ENCODE measurements at regions not wholly inside any gene's neighbourhood (a gene's known extent, or its start where the extent isn't known, plus 50 kb on each side); places are given as distances from the start of the nearest gene placed in this dataset.
A peak's percentile ranks its signal among the peaks of the same experiment; 100 is the strongest.
"Not testable (repeated sequence)": the region's sequence is repeated elsewhere in the genome, so short reads cannot be mapped to it uniquely, and the experiment has no call there.

DNA sequence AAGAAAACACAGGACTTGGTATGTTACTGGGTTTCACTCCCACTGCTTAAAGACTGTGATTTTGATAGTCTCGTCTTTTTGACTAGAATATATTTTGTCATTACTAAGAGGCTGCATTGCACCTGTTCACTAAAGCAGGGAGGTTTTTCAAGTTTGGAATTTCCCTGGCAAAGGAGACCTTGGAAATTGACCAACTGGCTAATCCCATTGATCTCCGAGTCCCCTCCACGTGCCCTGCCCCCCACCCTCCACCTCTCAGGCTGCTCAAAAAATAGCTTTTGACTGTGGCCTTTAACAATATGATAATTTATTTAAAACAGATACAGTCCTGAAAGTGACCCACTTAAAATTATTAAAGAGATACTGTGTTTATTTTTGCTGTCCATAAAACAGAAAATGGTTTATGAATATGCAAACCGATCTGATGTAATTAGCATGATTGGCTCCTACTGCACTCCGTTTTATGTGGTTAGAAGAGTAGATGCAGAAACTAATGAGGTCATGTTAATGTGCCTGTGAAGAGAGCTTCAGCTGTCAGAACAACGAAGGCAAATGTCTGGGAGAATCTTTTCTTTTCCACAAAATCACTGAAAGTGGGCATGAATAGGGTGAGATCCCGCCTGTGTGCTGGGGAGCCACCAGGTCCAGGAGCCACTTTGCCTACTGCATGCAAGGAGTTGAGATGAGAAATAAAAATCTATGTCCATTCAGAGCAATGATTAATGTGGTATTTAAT, 361.5 kb downstream of the RRAGC start:
- peak overlapping the region; percentile 22; the same call in 1 of the 2 replicates for H3K4me2 ChIP-seq (ENCODE audit: low read length)

GRCh38 chr1:38493306-38493705, 366.3 kb downstream of the RRAGC start:
- not testable (repeated sequence) for H3K9me2 ChIP-seq (replicated peaks; ENCODE audit: control insufficient read depth, low read length); H3K9me3 ChIP-seq (ENCODE audit: control insufficient read depth, insufficient read depth, low read length); H3K36me3 ChIP-seq (ENCODE audit: control insufficient read depth, low read length); H4K20me1 ChIP-seq (ENCODE audit: control insufficient read depth, insufficient read depth, low read depth, low read length); H3K79me2 ChIP-seq (ENCODE audit: control insufficient read depth, low read length); H3F3A ChIP-seq (ENCODE audit: control insufficient read depth, insufficient read depth); H3K4me1 ChIP-seq (ENCODE audit: control insufficient read depth, low read length); H3K4me3 ChIP-seq (ENCODE audit: low read length); H3K27ac ChIP-seq (ENCODE audit: low read depth, low read length); H3K27me3 ChIP-seq (ENCODE audit: control insufficient read depth, low read length); H3K4me2 ChIP-seq (ENCODE audit: low read length)

More for the DNA sequence above, 361.5 kb downstream of the RRAGC start:
- peaks cover 2% of the 10 kb centered on the region for H3K27me3 ChIP-seq (ENCODE audit: control insufficient read depth, low read length)
- no peaks in the 10 kb centered on the region for H3K9me2 ChIP-seq (replicated peaks; ENCODE audit: control insufficient read depth, low read length)
- H3K79me2 ChIP-seq (ENCODE audit: control insufficient read depth, low read length) = no peaks in the 10 kb centered on the region
- no peaks in the 10 kb centered on the region for H3F3A ChIP-seq (ENCODE audit: control insufficient read depth, insufficient read depth)
- no peak for TF ChIP-seq EZH2phosphoT487 (IDR thresholded peaks at IDR 0.05; ENCODE audit: borderline replicate concordance, low read length)
- TF ChIP-seq, protein P1, sequence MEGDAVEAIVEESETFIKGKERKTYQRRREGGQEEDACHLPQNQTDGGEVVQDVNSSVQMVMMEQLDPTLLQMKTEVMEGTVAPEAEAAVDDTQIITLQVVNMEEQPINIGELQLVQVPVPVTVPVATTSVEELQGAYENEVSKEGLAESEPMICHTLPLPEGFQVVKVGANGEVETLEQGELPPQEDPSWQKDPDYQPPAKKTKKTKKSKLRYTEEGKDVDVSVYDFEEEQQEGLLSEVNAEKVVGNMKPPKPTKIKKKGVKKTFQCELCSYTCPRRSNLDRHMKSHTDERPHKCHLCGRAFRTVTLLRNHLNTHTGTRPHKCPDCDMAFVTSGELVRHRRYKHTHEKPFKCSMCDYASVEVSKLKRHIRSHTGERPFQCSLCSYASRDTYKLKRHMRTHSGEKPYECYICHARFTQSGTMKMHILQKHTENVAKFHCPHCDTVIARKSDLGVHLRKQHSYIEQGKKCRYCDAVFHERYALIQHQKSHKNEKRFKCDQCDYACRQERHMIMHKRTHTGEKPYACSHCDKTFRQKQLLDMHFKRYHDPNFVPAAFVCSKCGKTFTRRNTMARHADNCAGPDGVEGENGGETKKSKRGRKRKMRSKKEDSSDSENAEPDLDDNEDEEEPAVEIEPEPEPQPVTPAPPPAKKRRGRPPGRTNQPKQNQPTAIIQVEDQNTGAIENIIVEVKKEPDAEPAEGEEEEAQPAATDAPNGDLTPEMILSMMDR (IDR thresholded peaks at IDR 0.05; ENCODE audit: low read depth, low read length, poor library complexity, severe bottlenecking) = no peak
- H3K4me1 ChIP-seq (ENCODE audit: control insufficient read depth, low read length) = peaks cover 9% of the 10 kb centered on the region
- H3K4me3 ChIP-seq (ENCODE audit: low read length) = no peak overlapping the region
- H3K27ac ChIP-seq (ENCODE audit: low read depth, low read length) = no peak overlapping the region
- H3K9me3 ChIP-seq (ENCODE audit: control insufficient read depth, insufficient read depth, low read length) = no peaks in the 10 kb centered on the region
- H3K36me3 ChIP-seq (ENCODE audit: control insufficient read depth, low read length) = no peaks in the 10 kb centered on the region
- H4K20me1 ChIP-seq (ENCODE audit: control insufficient read depth, insufficient read depth, low read depth, low read length) = no peaks in the 10 kb centered on the region

GRCh38 chr1:38489844-38490270, 369.7 kb downstream of the RRAGC start:
- H3K4me1 ChIP-seq (ENCODE audit: control insufficient read depth, low read length) = peaks cover 8% of the 10 kb centered on the region
- H3K4me3 ChIP-seq (ENCODE audit: low read length) = no peak overlapping the region
- H3K4me2 ChIP-seq (ENCODE audit: low read length) = peak overlapping the region; percentile 29; the same call in 1 of the 2 replicates
- H3K27me3 ChIP-seq (ENCODE audit: control insufficient read depth, low read length) = no peaks in the 10 kb centered on the region
- no peaks in the 10 kb centered on the region for H3K9me3 ChIP-seq (ENCODE audit: control insufficient read depth, insufficient read depth, low read length)
- no peaks in the 10 kb centered on the region for H4K20me1 ChIP-seq (ENCODE audit: control insufficient read depth, insufficient read depth, low read depth, low read length)
- H3K79me2 ChIP-seq (ENCODE audit: control insufficient read depth, low read length) = no peaks in the 10 kb centered on the region
- H3K36me3 ChIP-seq (ENCODE audit: control insufficient read depth, low read length) = no peaks in the 10 kb centered on the region
- H3K9me2 ChIP-seq (replicated peaks; ENCODE audit: control insufficient read depth, low read length) = no peaks in the 10 kb centered on the region
- no peak overlapping the region for H3K27ac ChIP-seq (ENCODE audit: low read depth, low read length)
- TF ChIP-seq, protein P1 (IDR thresholded peaks at IDR 0.05; ENCODE audit: low read depth, low read length, poor library complexity, severe bottlenecking) = peak; percentile 96
- no peak for TF ChIP-seq EZH2phosphoT487 (IDR thresholded peaks at IDR 0.05; ENCODE audit: borderline replicate concordance, low read length)
- H3F3A ChIP-seq (ENCODE audit: control insufficient read depth, insufficient read depth) = no peaks in the 10 kb centered on the region

DNA sequence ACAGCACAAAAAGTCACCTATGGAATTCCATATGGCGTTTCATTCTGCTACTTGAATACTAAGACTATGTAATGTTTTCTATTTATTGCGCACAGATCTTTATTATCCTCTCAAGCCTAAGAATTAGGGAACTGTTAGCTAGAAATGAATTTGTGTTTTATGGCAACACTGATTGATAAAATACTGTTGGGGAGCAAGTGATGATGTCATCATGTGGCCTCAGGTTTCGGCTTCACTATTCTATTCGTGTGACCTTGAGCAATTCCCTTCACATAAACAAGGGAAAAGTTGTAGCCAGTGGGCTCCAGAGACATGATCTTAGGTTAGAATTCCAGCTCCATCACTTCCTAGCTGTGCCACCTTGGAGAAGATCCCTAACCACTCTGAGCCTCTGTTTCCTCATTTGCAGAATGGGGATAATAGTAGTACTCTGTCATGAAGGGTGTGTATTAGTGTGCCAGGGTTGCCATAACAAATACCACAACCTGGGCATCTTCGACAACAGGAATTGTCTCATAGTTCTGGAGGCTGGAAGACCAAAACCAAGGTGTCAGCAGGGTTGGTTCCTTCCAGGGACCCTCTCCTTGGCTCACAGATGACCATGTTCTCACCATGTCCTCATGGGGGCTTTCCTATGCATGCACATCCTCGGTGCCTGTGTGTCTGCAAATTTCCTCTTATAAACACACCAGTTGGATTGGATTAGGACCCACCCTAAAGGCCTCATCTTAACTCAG, 371.2 kb downstream of the RRAGC start:
- Histone ChIP-seq H3K27me3 (ENCODE audit: control insufficient read depth, low read length) (no peaks in the 10 kb centered on the region), H3K27ac (ENCODE audit: low read depth, low read length) (no peak overlapping the region), H3K79me2 (ENCODE audit: control insufficient read depth, low read length) (no peaks in the 10 kb centered on the region), H3K4me3 (ENCODE audit: low read length) (no peak overlapping the region), H3K9me3 (ENCODE audit: control insufficient read depth, insufficient read depth, low read length) (no peaks in the 10 kb centered on the region), H3F3A (ENCODE audit: control insufficient read depth, insufficient read depth) (no peaks in the 10 kb centered on the region), H3K4me1 (ENCODE audit: control insufficient read depth, low read length) (peaks cover 8% of the 10 kb centered on the region), H3K9me2 (replicated peaks; ENCODE audit: control insufficient read depth, low read length) (no peaks in the 10 kb centered on the region), H3K4me2 (ENCODE audit: low read length) (no peak overlapping the region), H3K36me3 (ENCODE audit: control insufficient read depth, low read length) (no peaks in the 10 kb centered on the region), H4K20me1 (ENCODE audit: control insufficient read depth, insufficient read depth, low read depth, low read length) (no peaks in the 10 kb centered on the region)
- TF ChIP-seq EZH2phosphoT487 (IDR thresholded peaks at IDR 0.05; ENCODE audit: borderline replicate concordance, low read length) = no peak
- TF ChIP-seq, protein P1 (IDR thresholded peaks at IDR 0.05; ENCODE audit: low read depth, low read length, poor library complexity, severe bottlenecking) = no peak

Data from DOHH2 (cell line).